ENCODE measurements at regions not wholly inside any gene's neighbourhood (a gene's known extent, or its start where the extent isn't known, plus 50 kb on each side); places are given as distances from the start of the nearest gene placed in this dataset.

GRCh38 chr7:84786073-84786472, 400.8 kb downstream of the SEMA3D start:
- ChIA-PET POLR2A (no interaction called here), CTCF (no interaction called here)
- no peak overlapping the region for H3K4me2 ChIP-seq
- TF ChIP-seq RARB (CRISPR knock-in tag; IDR thresholded peaks at IDR 0.05), result no peak
- TF ChIP-seq HMGXB4 (CRISPR knock-in tag; IDR thresholded peaks at IDR 0.05; ENCODE audit: borderline replicate concordance), result no peak
- TF ChIP-seq MAFK (IDR thresholded peaks at IDR 0.05; ENCODE audit: partially characterized antibody), result no peak
- TF ChIP-seq, protein P1, sequence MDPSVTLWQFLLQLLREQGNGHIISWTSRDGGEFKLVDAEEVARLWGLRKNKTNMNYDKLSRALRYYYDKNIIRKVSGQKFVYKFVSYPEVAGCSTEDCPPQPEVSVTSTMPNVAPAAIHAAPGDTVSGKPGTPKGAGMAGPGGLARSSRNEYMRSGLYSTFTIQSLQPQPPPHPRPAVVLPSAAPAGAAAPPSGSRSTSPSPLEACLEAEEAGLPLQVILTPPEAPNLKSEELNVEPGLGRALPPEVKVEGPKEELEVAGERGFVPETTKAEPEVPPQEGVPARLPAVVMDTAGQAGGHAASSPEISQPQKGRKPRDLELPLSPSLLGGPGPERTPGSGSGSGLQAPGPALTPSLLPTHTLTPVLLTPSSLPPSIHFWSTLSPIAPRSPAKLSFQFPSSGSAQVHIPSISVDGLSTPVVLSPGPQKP (IDR thresholded peaks at IDR 0.05; ENCODE audit: low read depth, low read length), result no peak
- TF ChIP-seq MAZ (IDR thresholded peaks at IDR 0.05; ENCODE audit: borderline replicate concordance, low read depth, low read length), result no peak
- TF ChIP-seq ESRRA (IDR thresholded peaks at IDR 0.05; ENCODE audit: borderline replicate concordance, low read length), result no peak
- TF ChIP-seq, protein P2, sequence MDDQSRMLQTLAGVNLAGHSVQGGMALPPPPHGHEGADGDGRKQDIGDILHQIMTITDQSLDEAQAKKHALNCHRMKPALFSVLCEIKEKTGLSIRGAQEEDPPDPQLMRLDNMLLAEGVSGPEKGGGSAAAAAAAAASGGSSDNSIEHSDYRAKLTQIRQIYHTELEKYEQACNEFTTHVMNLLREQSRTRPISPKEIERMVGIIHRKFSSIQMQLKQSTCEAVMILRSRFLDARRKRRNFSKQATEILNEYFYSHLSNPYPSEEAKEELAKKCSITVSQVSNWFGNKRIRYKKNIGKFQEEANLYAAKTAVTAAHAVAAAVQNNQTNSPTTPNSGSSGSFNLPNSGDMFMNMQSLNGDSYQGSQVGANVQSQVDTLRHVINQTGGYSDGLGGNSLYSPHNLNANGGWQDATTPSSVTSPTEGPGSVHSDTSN (IDR thresholded peaks at IDR 0.05), result no peak
- TF ChIP-seq EHMT2 (IDR thresholded peaks at IDR 0.05; ENCODE audit: low read depth), result no peak
- TF ChIP-seq, protein P3, sequence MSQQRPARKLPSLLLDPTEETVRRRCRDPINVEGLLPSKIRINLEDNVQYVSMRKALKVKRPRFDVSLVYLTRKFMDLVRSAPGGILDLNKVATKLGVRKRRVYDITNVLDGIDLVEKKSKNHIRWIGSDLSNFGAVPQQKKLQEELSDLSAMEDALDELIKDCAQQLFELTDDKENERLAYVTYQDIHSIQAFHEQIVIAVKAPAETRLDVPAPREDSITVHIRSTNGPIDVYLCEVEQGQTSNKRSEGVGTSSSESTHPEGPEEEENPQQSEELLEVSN (IDR thresholded peaks at IDR 0.05; ENCODE audit: borderline replicate concordance, low read depth), result no peak
- no peak for TF ChIP-seq TP53 (CRISPR knock-in tag; IDR thresholded peaks at IDR 0.05)
- no peak for TF ChIP-seq ZC3H11A (IDR thresholded peaks at IDR 0.05)
- no peak for TF ChIP-seq MYC (IDR thresholded peaks at IDR 0.05; ENCODE audit: borderline replicate concordance, low read length)
- TF ChIP-seq POLR2AphosphoS2 (conservative IDR thresholded peaks at IDR 0.05; ENCODE audit: low read length), result no peak
- TF ChIP-seq CHD4 (IDR thresholded peaks at IDR 0.05; ENCODE audit: borderline replicate concordance), result no peak
- TF ChIP-seq CBX2 (IDR thresholded peaks at IDR 0.05; ENCODE audit: borderline replicate concordance, low read depth), result no peak
- TF ChIP-seq RCOR1 (IDR thresholded peaks at IDR 0.05; ENCODE audit: low read depth, low read length), result no peak
- TF ChIP-seq FOSL2 (IDR thresholded peaks at IDR 0.05), result no peak
- no peak for TF ChIP-seq FOSL2 (CRISPR knock-in tag; IDR thresholded peaks at IDR 0.05)
- DNase-seq (ENCODE audit: low read depth in 1 of 2, low spot score in 1 of 2) (no peak), ATAC-seq (no peak), FAIRE-seq (no peak)
- 75% methylated on average over 2 of the region's 2 CpGs for WGBS (ENCODE audit: missing lambda C conversion rate)
- peaks cover 11% of the 10 kb centered on the region; the same call in 2 of the 3 replicates for H3K4me1 ChIP-seq
- H3K4me3 ChIP-seq, result no peak overlapping the region
- H3K9me3 ChIP-seq, result no peaks in the 10 kb centered on the region
- no peak overlapping the region for H3K27ac ChIP-seq

GRCh38 chr7:84784450-84784849, 402.4 kb downstream of the SEMA3D start:
- WGBS (ENCODE audit: missing lambda C conversion rate), result 88% methylated on average over 3 of the region's 3 CpGs

More at GRCh38 chr7:84784450-84784849, 402.4 kb downstream of the SEMA3D start:
- H3K27ac ChIP-seq, result no peak overlapping the region
- CTCF ChIA-PET, result no interaction called here
- H3K4me1 ChIP-seq, result peaks cover 11% of the 10 kb centered on the region; the same call in 2 of the 3 replicates
- FAIRE-seq (no peak), ATAC-seq (no peak), DNase-seq (ENCODE audit: low read depth in 1 of 2, low spot score in 1 of 2) (no peak)
- POLR2A ChIA-PET, result no interaction called here
- H3K9me3 ChIP-seq, result no peaks in the 10 kb centered on the region
- H3K4me3 ChIP-seq, result no peak overlapping the region
- TF ChIP-seq, protein P2 (IDR thresholded peaks at IDR 0.05), result no peak
- TF ChIP-seq CBX2 (IDR thresholded peaks at IDR 0.05; ENCODE audit: borderline replicate concordance, low read depth) (no peak), FOSL2 (IDR thresholded peaks at IDR 0.05) (no peak), FOSL2 (CRISPR knock-in tag; IDR thresholded peaks at IDR 0.05) (no peak), FOXS1 (CRISPR knock-in tag; IDR thresholded peaks at IDR 0.05) (no peak), POLR2A (IDR thresholded peaks at IDR 0.05; ENCODE audit: low read length) (no peak), TFCP2L1 (CRISPR knock-in tag; IDR thresholded peaks at IDR 0.05) (no peak), CEBPB (IDR thresholded peaks at IDR 0.05) (no peak), PHF8 (IDR thresholded peaks at IDR 0.05; ENCODE audit: borderline replicate concordance, low read depth) (no peak), RCOR1 (IDR thresholded peaks at IDR 0.05; ENCODE audit: low read depth, low read length) (no peak), SMC3 (IDR thresholded peaks at IDR 0.05) (no peak), CTCF (IDR thresholded peaks at IDR 0.05) (no peak), FOSB (CRISPR knock-in tag; IDR thresholded peaks at IDR 0.05) (no peak)
- TF ChIP-seq, protein P4, sequence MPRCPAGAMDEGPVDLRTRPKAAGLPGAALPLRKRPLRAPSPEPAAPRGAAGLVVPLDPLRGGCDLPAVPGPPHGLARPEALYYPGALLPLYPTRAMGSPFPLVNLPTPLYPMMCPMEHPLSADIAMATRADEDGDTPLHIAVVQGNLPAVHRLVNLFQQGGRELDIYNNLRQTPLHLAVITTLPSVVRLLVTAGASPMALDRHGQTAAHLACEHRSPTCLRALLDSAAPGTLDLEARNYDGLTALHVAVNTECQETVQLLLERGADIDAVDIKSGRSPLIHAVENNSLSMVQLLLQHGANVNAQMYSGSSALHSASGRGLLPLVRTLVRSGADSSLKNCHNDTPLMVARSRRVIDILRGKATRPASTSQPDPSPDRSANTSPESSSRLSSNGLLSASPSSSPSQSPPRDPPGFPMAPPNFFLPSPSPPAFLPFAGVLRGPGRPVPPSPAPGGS (IDR thresholded peaks at IDR 0.05), result no peak
- H3K4me2 ChIP-seq, result no peak overlapping the region
